ENCODE measurements at regions not wholly inside any gene's neighbourhood (a gene's known extent, or its start where the extent isn't known, plus 50 kb on each side); places are given as distances from the start of the nearest gene placed in this dataset.
"Not testable (repeated sequence)": the region's sequence is repeated elsewhere in the genome, so short reads cannot be mapped to it uniquely, and the experiment has no call there.

DNA sequence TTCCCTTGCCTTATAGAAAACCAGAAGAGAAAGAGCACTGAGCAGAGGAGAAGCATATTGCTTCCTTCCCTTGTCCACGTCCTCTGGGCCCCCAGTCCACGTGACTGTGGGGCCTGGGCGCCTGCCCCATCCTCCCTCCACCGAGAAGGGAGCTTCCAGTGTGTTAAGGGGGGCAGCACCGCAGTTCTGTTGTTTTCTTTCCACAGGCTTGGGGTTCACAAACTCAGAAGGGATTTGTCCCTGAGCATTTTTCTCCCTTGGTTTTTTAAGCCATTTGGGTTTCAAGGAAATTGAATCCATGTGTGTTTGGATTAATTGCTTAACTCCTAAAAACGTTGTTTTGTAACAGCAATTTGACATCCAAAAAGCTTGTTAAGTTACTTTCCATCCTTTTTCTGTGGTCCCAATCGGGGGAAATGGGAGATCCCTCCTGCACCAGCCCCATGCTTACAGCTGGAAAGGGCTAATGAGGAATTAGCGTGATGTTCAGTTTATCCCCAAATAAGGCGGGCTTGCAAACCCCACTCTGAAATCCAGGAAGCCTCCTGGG lies 347.5 kb upstream of the TNRC6C start:
- no peak for DNase-seq

DNA sequence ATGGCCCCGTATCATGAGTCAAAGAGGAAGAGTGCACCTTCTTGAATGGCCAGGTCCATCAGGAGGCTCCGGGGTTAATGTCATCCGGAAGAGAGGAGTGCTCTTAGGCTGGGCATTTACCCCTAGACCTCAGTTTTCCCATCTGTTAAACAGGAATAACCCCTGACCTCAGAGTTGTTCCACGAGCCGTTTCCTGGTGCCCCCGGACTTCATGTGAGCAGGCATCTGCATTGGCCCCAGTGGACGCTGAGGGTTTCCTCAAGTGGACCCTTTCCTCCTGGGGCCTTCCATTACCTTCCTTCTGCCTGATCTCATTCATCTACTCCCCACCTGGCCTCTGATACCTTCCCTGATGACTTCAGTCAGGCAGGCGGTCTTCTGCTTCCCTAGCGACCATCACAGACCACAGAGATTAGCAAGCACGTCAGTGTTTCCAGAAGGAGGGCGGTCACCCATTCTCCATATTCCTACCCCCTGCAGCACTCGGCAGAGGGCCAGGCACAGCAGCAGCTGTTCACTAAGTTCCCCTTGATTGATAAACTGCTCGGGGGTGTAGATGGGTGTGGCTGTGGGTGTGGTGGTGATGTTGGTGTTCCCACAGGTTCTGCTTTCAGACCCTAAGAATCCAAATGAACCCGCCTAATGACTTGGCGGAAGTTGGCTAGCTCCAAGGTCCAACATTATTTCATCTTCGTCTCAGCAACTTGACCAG lies 346.6 kb upstream of the TNRC6C start:
- DNase-seq, result no peak

DNA sequence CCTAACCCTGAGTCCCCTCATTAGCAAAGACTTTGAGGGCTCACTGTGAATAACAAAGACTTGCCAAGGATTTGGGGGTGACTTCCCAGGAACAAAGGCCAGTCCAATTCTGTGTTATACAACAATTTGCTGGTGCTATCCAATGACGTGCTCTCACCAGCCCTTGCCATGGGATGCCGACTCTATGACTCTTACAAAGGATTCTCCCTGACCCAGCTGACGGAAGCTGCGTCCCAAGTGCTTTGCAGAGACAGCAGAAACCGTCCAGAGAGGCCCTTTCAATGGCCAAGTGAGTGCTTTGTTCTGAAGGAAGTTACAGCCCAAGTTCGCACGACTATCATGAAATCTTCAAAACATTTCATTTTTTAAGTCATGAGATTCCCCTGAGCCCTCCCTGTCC lies 345.3 kb upstream of the TNRC6C start:
- no peak for DNase-seq

DNA sequence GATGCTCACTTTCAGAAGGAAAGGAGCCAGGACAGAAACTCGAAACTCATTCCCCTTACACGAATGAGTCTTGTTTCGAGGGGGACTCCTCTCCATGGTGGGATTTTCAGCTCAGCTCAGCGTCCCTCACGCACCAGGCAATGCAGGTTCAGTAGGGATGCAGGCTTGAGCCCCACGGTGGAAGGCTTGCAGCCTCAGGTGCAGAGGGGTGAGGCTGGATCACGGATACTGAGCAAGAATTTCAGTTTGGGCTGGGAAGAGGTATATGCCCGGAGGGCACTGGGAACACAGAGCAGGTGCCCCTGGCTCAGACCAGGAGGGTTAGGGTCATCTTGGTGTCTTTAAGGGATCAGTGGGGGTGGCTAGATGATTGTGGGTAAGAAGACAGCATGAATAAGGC lies 344.9 kb upstream of the TNRC6C start:
- DNase-seq, result no peak

DNA sequence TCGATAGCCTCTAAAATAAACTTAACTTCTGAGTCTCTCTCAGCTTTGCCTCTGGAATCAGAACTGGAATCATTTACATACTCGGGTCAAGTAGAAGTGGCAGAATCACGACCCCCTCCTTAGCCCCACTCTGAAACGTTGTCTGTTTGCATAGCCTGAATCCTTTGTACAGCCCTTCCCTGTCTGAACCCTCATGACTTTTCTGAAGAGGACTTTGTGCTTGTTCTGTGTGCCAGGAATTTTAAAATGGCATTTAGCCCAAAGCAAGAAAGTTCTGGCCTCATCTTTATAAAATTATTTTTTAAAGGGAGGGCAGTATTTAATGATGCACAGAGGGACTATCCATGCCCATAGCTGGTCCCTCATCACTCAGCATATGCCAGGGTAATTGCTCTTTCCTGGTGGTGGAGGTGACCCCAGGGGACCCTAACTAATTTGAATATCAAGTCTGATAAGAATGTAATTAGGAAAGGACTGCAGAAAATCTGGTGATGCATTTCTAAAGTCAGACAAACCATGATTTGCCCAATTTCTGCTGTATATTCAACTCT lies 342.7 kb upstream of the TNRC6C start:
- DNase-seq, result no peak

DNA sequence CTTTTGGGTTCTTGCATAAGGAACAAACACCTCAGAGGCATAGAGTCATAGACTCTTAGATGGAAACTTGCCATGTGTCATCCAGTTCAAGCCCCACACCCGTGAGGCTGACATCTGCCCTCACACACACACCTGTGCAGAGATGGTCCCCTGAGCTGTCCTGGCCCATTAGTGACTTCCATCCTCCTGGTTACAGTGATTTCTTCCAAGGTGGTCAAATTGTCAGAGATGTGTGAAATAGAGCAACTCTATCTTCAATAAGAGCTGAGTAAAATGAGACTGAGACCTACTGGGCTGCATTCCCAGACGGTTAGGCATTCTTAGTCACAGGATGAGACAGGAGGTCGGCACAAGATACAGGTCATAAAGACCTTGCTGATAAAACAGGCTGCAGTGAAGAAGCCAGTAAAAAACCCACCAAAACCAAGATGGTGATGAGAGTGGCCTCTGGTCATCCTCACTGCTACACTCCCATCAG lies 342.2 kb upstream of the TNRC6C start:
- no peak for DNase-seq

DNA sequence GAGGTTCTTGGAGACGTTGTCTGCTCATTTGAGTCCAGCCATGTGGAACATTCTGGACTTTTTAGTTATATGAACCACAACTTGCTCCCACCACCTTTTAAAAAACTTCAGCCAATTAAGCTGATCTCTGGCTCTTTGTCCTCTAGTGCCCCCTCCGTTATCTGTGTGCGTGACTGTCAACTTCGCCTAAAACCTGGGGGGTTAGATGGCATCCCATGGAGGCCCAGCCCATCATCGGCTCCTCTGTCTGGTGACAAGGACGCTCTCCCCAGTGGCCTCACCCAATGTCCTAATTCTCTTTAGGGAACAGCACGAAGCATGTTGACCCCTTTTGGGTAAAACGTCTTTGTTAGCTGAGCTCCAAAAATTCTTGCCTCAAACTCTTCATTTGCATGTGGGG lies 341.0 kb upstream of the TNRC6C start:
- DNase-seq, result no peak

DNA sequence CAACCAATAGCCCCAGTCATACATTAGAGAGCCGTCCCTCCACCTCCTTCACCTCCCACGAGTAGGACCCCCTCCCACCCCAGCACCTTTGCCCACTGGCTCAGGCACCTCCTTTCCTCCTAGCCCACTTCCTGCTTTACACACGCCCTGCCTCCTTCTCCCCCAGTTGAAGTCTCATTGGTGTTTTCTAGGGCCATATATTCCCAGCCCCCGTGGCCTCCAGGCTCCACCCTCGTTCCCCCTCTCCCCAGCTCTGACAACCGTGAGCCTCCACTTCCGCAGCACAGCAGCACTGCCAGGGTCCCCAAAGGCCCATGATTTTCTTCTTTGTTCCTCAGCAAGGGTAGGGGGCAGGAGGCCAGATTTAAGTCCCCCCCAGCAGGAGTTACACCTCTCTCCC lies 340.3 kb upstream of the TNRC6C start:
- no peak for DNase-seq

DNA sequence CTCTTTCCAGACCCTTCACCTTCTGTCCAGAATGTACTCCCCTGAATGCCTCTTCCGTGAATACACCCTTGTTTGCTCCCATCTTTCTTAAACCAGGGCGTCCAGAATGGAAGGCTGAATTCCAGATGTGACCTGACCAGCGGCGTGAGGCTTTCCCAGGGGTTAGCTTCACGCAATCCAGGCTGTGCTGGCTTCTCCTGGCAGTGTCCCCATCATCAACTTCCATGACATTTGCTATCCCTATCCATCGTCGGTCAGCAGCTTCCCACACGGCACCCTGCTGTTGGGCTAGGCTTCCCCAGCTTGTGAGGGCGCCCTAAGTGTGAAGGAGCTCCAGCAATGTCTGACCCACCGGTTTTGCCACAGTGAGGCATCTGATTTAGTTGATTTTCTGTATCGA lies 339.8 kb upstream of the TNRC6C start:
- DNase-seq, result no peak

DNA sequence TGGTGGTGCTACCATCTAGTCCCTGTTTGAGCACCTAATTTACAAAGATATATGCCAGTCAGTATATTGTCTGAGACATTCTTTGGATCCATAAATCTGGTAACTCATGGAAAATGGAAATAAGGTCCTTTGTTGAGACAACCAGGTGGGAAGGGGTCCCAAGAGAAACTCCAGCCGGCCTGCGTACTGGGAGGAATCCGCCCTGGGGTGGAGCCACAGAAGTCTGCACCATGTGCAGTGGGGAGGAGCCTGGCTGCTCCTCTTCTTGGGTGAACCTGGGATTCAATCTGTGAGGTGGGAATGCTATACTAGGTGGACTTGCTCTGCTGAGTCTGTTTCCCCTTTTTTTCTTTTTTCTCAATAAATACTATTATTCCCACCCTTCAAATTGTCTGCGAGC lies 339.2 kb upstream of the TNRC6C start:
- no peak for DNase-seq

DNA sequence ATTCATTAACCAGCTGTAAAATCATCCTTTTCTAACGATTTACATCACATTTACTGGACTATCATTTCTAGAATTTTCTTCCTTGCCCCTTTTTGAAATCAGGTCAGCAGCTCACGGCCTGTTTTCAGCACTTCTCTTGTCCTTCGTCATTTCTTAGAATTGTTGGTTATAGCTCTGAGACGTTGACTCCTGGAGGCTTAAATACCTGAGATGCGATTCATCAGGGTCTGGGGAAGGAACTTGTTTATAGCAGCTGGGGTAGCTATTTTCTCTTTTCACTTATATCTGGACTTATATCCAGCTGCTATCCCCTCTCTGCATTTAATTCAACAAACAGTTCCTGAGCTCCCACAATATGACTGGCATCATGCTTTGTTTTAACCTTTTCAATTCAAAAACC lies 338.7 kb upstream of the TNRC6C start:
- no peak for DNase-seq

DNA sequence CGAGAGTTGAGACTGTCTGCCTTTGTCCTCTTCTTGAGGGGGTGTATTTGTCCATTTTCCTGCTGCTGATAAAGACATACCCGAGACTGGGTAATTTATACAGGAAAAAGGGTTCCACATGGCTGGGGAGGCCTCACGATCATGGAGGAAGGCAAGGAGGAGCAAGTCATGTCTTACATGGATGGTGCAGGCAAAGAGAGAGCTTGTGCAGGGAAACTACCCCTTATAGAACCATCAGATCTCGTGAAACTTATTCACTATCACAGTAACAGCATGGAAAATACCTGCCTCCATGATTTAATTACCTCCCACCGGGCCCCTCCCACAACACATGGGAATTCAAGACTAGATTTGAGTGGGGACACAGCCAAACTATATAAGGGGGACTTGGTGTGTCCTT lies 338.2 kb upstream of the TNRC6C start:
- DNase-seq, result no peak

DNA sequence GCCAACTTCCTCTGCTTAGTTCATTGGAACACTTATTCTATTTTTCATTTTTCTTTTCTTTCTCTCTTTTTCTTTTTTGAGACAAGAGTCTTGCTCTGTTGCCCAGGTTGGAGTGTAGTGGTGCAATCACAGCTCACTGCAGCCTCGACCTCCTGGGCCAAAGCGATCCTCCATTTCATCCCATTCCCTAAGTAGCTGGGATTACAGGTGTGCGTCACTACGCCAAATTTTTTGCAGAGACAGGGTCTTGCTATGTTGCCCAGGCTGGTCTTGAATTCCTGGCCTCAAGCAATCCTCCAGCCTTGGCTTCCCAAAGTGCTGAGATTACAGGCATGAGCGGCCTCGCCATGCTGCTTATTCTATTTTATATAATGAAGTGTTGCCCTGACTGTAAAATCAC lies 336.4 kb upstream of the TNRC6C start:
- DNase-seq, result not testable (repeated sequence)

DNA sequence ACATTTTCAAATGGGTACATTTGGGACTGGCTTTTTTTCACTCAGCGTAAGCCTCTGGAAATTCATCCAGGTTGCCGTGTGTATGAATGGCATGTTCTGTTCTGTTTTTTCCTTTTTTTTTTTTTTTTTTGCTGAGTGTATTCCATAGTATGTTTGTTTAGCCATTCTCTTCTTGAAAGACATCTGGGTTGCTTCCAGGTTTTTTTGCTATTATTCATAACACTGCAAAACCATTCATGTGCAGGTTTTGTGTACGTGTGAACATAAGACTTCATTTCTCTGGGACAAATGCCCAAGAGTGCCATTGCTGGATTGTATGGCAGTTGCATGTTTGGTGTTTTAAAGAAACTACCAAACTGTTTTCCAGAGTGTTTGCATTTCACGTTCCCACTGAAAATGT lies 335.9 kb upstream of the TNRC6C start:
- peak; percentile 25 for DNase-seq

DNA sequence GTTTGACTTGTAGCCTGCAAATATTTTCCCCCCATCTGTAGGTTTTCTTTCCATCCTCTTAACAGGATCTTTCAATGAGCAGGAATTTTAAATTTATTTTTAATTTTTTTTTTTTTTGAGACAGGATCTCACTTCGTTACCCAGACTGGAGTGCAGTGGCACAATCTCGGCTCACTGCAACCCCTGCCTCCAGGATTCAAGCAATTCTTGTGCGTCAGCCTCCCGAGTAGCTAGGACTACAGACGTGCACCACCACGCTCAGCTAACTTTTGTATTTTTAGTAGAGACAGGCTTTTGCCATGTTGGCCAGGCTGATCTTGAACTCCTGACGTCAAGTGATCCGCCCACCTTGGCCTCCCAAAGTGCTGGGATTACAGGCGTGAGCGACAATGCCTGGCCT lies 335.2 kb upstream of the TNRC6C start:
- not testable (repeated sequence) for DNase-seq

DNA sequence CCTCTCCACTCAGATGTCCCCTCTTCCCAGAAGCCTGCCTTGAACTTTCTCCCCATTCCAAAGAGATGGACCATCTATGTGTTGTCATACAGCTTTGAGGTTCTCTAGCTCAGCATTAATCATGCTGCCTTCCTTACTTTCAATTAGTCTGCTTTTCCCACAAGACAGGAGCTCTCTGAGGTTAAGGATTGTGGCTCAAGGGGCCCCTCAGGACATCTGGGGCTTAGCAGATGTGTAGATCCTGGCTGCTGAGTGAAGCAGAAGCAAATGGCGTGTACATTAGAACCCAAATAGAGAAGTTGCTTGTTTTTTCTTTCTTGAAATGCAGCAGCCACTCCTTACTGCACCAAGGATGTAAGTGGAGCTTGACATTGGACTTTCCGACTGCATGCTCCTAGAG lies 330.5 kb upstream of the TNRC6C start:
- DNase-seq, result no peak

DNA sequence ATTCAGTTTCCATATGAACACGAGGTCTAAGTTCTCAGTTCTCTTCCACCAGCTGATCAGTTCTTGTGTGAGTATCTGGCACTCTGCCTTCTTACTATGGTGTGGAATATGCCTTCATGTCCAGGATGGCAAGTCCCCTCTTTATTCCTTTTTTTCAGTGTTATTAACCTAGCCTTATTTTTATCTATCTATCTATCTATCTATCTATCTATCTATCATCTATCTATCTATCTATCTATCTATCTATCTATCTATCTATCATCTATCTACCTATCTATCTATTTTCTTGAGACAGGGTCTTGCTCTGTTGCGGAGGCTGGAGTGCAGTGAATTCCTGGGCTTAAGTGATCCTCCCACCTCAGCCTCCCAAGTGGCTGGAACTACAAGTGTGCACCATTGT lies 329.2 kb upstream of the TNRC6C start:
- not testable (repeated sequence) for DNase-seq

DNA sequence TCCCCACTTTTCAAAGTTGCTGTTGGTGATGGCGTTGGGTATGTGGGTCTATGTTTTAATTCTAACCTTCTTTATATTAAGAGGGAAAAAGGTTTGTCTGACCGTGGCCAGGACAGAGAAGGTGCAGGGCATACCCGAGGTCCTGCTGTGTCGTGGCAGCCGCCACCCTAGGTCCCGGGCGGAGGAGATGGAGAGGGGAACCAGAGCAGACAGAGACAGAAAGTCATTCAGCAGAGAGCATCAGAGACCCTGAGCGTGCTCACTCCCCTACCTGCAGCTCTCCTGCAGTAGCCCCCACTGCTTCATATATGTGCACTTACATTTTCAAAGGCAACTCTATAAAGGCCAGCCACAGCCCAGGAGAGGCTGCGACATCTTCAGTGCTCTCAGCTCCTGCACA lies 327.2 kb upstream of the TNRC6C start:
- DNase-seq, result no peak

DNA sequence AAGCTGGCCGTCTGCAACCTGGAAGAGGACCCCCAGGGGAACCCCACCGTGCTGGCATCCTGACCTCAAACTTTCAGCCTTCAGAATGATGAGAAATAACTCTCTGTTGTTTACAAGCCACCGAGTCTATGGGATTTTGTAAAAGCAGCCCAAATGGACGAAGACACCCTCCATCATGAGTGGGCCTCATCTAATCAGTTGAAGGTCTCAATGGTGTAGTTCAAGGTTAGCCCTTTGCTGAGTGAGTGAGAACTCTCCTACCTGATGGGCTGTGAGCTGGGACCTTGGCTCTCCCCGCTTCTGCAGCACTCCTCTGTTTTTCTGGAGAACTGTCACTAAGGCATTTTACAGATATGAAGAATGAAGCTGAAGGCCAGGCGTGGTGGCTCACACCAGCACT lies 325.9 kb upstream of the TNRC6C start:
- no peak for DNase-seq

DNA sequence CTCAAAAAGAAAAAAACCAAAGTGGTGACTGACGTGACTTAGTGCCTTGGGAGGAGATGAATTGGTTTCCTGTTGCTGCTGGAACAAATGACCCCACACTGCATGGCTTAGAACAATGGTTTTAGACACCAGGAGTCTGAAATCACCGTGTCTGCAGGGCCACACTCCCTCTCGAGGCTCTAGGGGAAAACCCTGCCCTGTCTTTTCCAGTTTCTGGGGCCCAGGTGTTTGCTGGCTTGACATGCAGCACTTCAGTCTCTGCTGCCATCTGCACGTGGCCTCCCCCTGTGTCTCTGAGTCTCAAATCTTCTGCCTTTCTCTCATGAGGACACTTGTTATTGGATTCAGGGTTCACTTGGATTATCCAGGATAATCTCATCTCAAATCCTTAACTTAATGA lies 323.8 kb upstream of the TNRC6C start:
- DNase-seq, result no peak

DNA sequence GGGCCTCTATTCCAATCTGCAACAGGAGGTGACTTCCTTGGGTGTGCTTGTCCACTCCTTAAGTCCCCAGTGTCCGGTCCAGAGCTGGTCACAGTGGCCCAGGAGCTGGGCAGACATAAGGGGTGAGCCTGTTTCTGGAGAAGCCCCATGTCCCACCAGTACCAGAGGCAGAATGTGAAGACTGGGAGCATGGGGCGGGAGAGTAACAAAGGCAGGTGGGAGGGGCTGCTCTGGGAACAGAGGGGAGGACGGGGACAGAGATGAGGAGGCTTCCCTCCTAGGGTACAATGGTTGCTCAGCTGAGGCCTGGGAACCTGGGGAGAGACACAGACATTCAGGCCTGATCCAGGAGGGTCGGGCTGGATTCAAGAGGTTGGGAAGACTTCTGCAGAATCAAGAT lies 323.3 kb upstream of the TNRC6C start:
- DNase-seq, result no peak

DNA sequence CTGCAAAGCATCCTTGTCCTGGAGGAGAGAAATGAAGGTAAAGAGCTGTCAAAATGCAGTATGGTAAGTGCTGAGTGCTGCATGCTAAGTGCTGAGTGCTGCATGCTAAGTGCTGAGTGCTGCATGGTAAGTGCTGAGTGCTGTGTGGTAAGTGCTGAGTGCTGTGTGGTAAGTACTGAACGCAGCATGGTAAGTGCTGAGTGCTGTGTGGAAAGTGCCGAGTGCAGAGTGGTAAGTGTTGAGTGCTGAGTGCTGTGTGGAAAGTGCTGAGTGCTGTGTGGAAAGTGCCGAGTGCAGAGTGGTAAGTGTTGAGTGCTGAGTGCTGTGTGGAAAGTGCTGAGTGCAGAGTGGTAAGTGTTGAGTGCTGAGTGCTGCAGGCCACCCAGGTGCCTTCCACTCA lies 322.7 kb upstream of the TNRC6C start:
- DNase-seq, result not testable (repeated sequence)

DNA sequence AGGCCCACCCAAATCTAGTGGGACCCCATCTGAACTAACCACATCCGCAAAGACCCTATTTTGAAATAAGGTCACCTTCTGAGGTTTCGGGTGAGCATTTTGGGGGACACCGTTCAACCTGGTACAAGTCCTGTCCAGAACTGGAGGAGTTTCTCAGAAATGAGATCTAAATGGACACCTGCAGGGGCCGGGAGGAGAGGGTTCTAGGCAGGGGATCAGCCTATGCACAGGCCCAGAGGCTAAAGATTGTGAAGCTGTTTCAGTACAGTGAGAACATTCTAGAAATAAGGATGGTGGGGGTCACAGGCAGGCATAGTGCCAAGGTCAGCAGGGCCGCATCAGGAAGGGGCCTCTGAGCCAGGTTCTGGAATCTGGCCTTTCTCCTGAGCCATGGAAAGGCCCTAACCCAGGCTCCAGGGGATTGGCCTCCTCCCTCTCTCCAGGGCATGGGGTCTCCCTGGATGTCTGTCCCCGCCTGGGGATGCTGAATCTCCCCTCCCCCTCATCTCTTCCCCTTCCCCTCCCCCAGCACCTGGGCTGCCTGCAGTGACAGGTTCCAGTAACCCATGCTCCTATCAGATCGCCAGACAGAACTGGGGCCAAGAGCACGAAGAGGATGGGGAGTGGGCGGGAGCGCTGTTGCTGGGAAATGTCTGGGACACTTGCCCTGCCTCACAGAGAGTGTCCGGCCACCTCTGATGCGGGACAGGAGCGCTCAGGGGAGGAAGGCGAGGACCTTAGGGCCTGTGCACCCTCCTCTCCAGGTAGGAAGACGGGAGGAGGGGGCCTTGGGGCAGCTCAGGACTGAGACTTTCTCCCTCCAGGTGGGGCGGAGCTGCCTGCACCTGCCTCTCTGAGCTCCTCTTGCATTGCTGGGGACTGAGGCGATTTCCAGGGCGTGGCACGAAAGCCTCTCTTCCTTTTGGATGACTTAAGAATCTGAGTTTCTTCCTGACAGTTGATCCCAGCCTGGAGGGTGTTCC lies 321.4 kb upstream of the TNRC6C start:
- no peak for DNase-seq

Measured in NCI-H2029 (cell line).